Tibial artery (tissue), 4 donors: ENCODE measurements at regions not wholly inside any gene's neighbourhood (a gene's known extent, or its start where the extent isn't known, plus 50 kb on each side); places are given as distances from the start of the nearest gene placed in this dataset.

ENCODE experiments used
- DNase-seq, 2 donors: peaks; one replicate each; pipeline ENCODE4 v3.0.0-alpha.2; 2019
- H3K27ac ChIP-seq, 2 donors: fragments of 200-600 bp; sonication (generic) in 1 of 2; 1 replicate in 1 of 2; 2 replicates in 1 of 2; pipeline ENCODE4 v1.5.1; 2018 to 2019; ENCODE audit warnings: mild to moderate bottlenecking in 1 of 2
- H3K27me3 ChIP-seq, 2 donors: fragments of 200-600 bp; sonication (generic) in 1 of 2; one replicate each; pipeline versions ENCODE4 v1.5.1 to v1.6.0; 2016 to 2019
- H3K36me3 ChIP-seq, 3 donors: fragments of 200-600 bp; sonication (generic) in 2 of 3; one replicate each; pipeline ENCODE4 v1.5.1; 2016 to 2019; ENCODE audit warnings: mild to moderate bottlenecking in 2 of 3
- H3K4me1 ChIP-seq, 4 donors: fragments of 200-600 bp; sonication (generic) in 2 of 4; 1 replicate in 3 of 4; 2 replicates in 1 of 4; pipeline ENCODE4 v1.5.1; 2016 to 2019
- H3K4me3 ChIP-seq, 2 donors: fragments of 200-600 bp; sonication (generic) in 1 of 2; 1 replicate in 1 of 2; 2 replicates in 1 of 2; pipeline ENCODE4 v1.5.1; 2018 to 2019; ENCODE audit warnings: mild to moderate bottlenecking in 2 of 2
- H3K9me3 ChIP-seq, 3 donors: fragments of 200-600 bp; sonication (generic) in 1 of 3; one replicate each; pipeline ENCODE4 v1.5.1; 2016 to 2019
- CTCF ChIP-seq, 2 experiments: fragments of 200-600 bp in 1 of 2; fragments of 450-650 bp in 1 of 2; IDR thresholded peaks; one replicate each; pipeline ENCODE4 v1.5.1; 2017 to 2019; ENCODE audit warnings: antibody characterized with exemption in 2 of 2, mild to moderate bottlenecking in 1 of 2, moderate library complexity in 1 of 2
- intact Hi-C: fragments of 100-400 bp; cut with DNase I; formaldehyde crosslinking; loops from one replicate; pipeline ENCODE4 v1.15.0; 2023; ENCODE audit warnings: low total_unique reads

GRCh38 chr10:21141946-21142492 lies 244.9 kb upstream of the NEBL start:
- TF ChIP-seq CTCF (IDR thresholded peaks at IDR 0.05): no peak
- Histone ChIP-seq H3K4me1 (no peaks in the 10 kb centered on the region), H3K27ac (no peak overlapping the region), H3K36me3 (no peaks in the 10 kb centered on the region), H3K27me3 (no peaks in the 10 kb centered on the region), H3K4me3 (no peak overlapping the region), H3K9me3 (no peaks in the 10 kb centered on the region)
- DNase-seq: no peak
- intact Hi-C loops: no loop called here

GRCh38 chr10:21138769-21139340 lies 241.7 kb upstream of the NEBL start:
- DNase-seq: no peak
- Histone ChIP-seq H3K9me3 (no peaks in the 10 kb centered on the region), H3K36me3 (no peaks in the 10 kb centered on the region), H3K4me1 (peaks cover 0 to 3% (median 0%) of the 10 kb centered on the region in 4 donors), H3K4me3 (no peak overlapping the region), H3K27ac (no peak overlapping the region), H3K27me3 (no peaks in the 10 kb centered on the region)
- TF ChIP-seq CTCF (IDR thresholded peaks at IDR 0.05): no peak
- intact Hi-C loops: no loop called here

GRCh38 chr10:21135023-21135931 lies 238.2 kb upstream of the NEBL start:
- DNase-seq: no peak
- Histone ChIP-seq H3K27me3 (no peaks in the 10 kb centered on the region), H3K36me3 (no peaks in the 10 kb centered on the region), H3K4me3 (no peak overlapping the region), H3K4me1 (peaks cover 0 to 3% (median 0%) of the 10 kb centered on the region in 4 donors), H3K27ac (no peak overlapping the region), H3K9me3 (no peaks in the 10 kb centered on the region)
- TF ChIP-seq CTCF (IDR thresholded peaks at IDR 0.05): no peak
- intact Hi-C loops: no loop called here

- no peak for DNase-seq
- no peaks in the 10 kb centered on the region for H3K27me3 ChIP-seq
- TF ChIP-seq CTCF (IDR thresholded peaks at IDR 0.05): no peak
- peaks cover 0 to 3% (median 0%) of the 10 kb centered on the region in 4 donors for H3K4me1 ChIP-seq
- no peaks in the 10 kb centered on the region for H3K9me3 ChIP-seq
- no peak overlapping the region for H3K27ac ChIP-seq
- intact Hi-C loops: no loop called here
- no peak overlapping the region for H3K4me3 ChIP-seq
- no peaks in the 10 kb centered on the region for H3K36me3 ChIP-seq
Observed at GRCh38 chr10:21134645-21135022, 237.5 kb upstream of the NEBL start.

GRCh38 chr10:21130683-21131442 lies 233.8 kb upstream of the NEBL start:
- Histone ChIP-seq H3K27me3 (no peaks in the 10 kb centered on the region), H3K9me3 (no peaks in the 10 kb centered on the region), H3K4me3 (no peak overlapping the region), H3K27ac (no peak overlapping the region), H3K36me3 (no peaks in the 10 kb centered on the region), H3K4me1 (peaks cover 0 to 3% (median 0%) of the 10 kb centered on the region in 4 donors)
- no peak for TF ChIP-seq CTCF (IDR thresholded peaks at IDR 0.05)
- intact Hi-C loops: no loop called here
- DNase-seq: no peak
